ENCODE measurements at regions not wholly inside any gene's neighbourhood (a gene's known extent, or its start where the extent isn't known, plus 50 kb on each side); places are given as distances from the start of the nearest gene placed in this dataset.

GRCh38 chr18:49717617-49718016 lies 95.7 kb downstream of the ACAA2 start:
- Mint-ChIP-seq H3K27ac (no peak overlapping the region), H3K4me1 (peaks cover 3% of the 10 kb centered on the region), H3K27me3 (ENCODE audit: low read depth) (no peaks in the 10 kb centered on the region), H3K36me3 (ENCODE audit: low read depth) (peaks cover 4% of the 10 kb centered on the region), H3K9me3 (peaks cover 23% of the 10 kb centered on the region), H3K4me3 (no peak overlapping the region)
- no peak for TF ChIP-seq CTCF (IDR thresholded peaks at IDR 0.05; ENCODE audit: unreplicated experiment in 3 of 3)

- Mint-ChIP-seq H3K27me3 (ENCODE audit: low read depth) (peaks cover 8% of the 10 kb centered on the region), H3K36me3 (ENCODE audit: low read depth) (peaks cover 4% of the 10 kb centered on the region), H3K4me3 (no peak overlapping the region), H3K27ac (no peak overlapping the region), H3K9me3 (peaks cover 18% of the 10 kb centered on the region), H3K4me1 (no peaks in the 10 kb centered on the region)
- TF ChIP-seq CTCF (IDR thresholded peaks at IDR 0.05; ENCODE audit: unreplicated experiment in 3 of 3) = no peak
Observed at GRCh38 chr18:49716035-49716434, 97.3 kb downstream of the ACAA2 start.

GRCh38 chr18:49709347-49709690 lies 104.0 kb downstream of the ACAA2 start:
- Mint-ChIP-seq H3K9me3 (peaks cover 5% of the 10 kb centered on the region), H3K4me3 (no peak overlapping the region), H3K27me3 (ENCODE audit: low read depth) (peaks cover 17% of the 10 kb centered on the region), H3K27ac (peak overlapping the region; percentile 77 to 91 (median 88)), H3K4me1 (peaks cover 15% of the 10 kb centered on the region), H3K36me3 (ENCODE audit: low read depth) (no peaks in the 10 kb centered on the region)
- TF ChIP-seq CTCF (IDR thresholded peaks at IDR 0.05; ENCODE audit: unreplicated experiment in 3 of 3) = no peak

- TF ChIP-seq CTCF (IDR thresholded peaks at IDR 0.05; ENCODE audit: unreplicated experiment in 3 of 3) = no peak
Observed at GRCh38 chr18:49708662-49709346, 104.5 kb downstream of the ACAA2 start.

GRCh38 chr18:49707599-49707998 lies 105.7 kb downstream of the ACAA2 start:
- H3K9me3 Mint-ChIP-seq = no peaks in the 10 kb centered on the region
- H3K4me3 Mint-ChIP-seq = no peak overlapping the region
- no peak for TF ChIP-seq CTCF (IDR thresholded peaks at IDR 0.05; ENCODE audit: unreplicated experiment in 3 of 3)
- peaks cover 17% of the 10 kb centered on the region for H3K27me3 Mint-ChIP-seq (ENCODE audit: low read depth)
- H3K27ac Mint-ChIP-seq = peak overlapping the region; percentile 77 to 97 (median 88)
- no peaks in the 10 kb centered on the region for H3K36me3 Mint-ChIP-seq (ENCODE audit: low read depth)
- H3K4me1 Mint-ChIP-seq = peaks cover 22% of the 10 kb centered on the region

More at GRCh38 chr18:49708662-49709346, 104.5 kb downstream of the ACAA2 start:
- peaks cover 20% of the 10 kb centered on the region for H3K4me1 Mint-ChIP-seq
- peaks cover 17% of the 10 kb centered on the region for H3K27me3 Mint-ChIP-seq (ENCODE audit: low read depth)
- peak overlapping the region in 1 of 3 experiments; percentile 13 for H3K4me3 Mint-ChIP-seq
- no peaks in the 10 kb centered on the region for H3K36me3 Mint-ChIP-seq (ENCODE audit: low read depth)
- H3K27ac Mint-ChIP-seq = peak overlapping the region; percentile 77 to 97 (median 88)
- H3K9me3 Mint-ChIP-seq = peaks cover 5% of the 10 kb centered on the region

GRCh38 chr18:49704334-49704733 lies 109.0 kb downstream of the ACAA2 start:
- H3K4me3 Mint-ChIP-seq = no peak overlapping the region
- H3K36me3 Mint-ChIP-seq (ENCODE audit: low read depth) = no peaks in the 10 kb centered on the region
- no peak for TF ChIP-seq CTCF (IDR thresholded peaks at IDR 0.05; ENCODE audit: unreplicated experiment in 3 of 3)
- peak overlapping the region; percentile 70 to 73 (median 71) for H3K27ac Mint-ChIP-seq
- peaks cover 10% of the 10 kb centered on the region for H3K27me3 Mint-ChIP-seq (ENCODE audit: low read depth)
- H3K4me1 Mint-ChIP-seq = peaks cover 29% of the 10 kb centered on the region
- H3K9me3 Mint-ChIP-seq = no peaks in the 10 kb centered on the region
